ENCODE measurements at regions not wholly inside any gene's neighbourhood (a gene's known extent, or its start where the extent isn't known, plus 50 kb on each side); places are given as distances from the start of the nearest gene placed in this dataset.

GRCh38 chr7:106980358-106980685 is 64.2 kb upstream of the PRKAR2B start:
- TF ChIP-seq CTCF (IDR thresholded peaks at IDR 0.05) (no peak), POLR2A (IDR thresholded peaks at IDR 0.05) (no peak)

Data from right lobe of liver (tissue), 4 donors.